ENCODE measurements at regions not wholly inside any gene's neighbourhood (a gene's known extent, or its start where the extent isn't known, plus 50 kb on each side); places are given as distances from the start of the nearest gene placed in this dataset.
"Not testable (repeated sequence)": the region's sequence is repeated elsewhere in the genome, so short reads cannot be mapped to it uniquely, and the experiment has no call there.

DNA sequence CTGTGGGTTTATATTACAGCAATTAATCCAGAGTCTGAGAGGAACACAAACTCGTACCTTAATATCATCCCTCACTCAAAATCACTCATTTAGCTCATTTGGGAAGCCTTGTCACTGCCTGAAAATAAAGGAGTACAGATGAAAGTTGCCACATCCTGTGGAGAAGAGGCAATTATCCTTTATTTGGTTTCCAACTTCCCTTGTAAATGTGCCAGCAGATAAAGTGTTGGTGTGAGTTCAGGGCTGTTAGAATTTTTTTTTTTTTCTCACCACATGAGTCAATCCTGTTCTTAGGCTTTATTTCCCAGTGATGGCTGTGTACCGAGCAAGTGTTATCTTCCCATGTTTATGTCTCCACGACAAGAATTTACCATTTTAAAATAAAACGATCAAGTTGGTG lies 99.0 kb upstream of the SMIM30 start:
- DNase-seq (ENCODE audit: low spot score), result no peak

DNA sequence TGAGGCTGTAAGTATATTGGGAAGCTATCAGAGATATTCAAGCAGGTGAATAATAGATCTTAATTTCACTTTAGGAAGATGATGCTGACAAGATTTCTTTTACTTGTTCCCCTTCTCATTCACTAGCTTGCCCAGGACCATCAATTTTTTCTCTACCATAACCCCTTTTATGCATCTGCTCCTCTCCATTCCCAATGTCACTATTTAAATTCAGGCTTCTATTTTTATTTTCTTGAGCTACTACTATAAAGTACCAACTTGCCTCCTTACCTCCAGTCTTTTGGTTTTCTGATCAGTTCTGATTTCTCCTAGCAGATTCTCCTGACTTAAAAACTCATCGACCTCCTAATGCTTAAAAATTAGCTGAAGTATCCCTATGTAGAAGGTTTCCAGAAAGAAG lies 97.7 kb upstream of the SMIM30 start:
- DNase-seq (ENCODE audit: low spot score), result no peak

DNA sequence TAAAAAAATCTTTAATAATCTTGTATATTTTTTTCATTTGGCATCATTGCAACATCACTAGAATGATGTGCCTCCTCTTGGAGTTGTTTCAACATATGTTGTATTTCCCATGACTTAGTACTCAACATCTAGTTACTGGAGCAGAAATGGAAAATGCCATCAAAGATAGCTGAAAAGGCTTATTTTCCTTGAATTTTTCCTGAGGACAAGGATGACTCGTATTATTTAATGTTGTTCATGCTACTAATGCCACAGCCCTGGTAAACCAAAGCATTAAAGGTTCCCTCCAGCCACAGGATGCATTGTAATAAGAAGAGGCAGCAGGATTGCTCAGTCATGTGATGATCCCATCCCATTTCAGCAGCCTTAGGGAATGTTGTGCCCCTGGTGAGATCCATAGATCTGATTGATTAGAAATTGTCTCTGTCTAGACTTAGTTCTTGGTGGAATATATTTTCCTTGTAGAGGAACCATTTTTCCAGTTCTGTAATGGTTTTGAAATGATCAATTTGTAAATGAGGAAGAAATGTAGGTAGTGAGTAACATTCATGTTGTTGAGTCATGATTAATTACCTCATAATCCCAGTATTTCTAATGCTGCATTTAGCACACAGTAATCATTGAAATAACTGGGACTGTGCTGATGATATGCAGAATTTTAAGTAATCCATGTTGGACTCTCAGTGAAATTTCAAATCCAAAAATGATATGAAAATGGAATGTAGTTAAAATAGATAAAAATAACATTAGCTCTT lies 91.3 kb upstream of the SMIM30 start:
- DNase-seq (ENCODE audit: low spot score), result no peak

- no peak for DNase-seq (ENCODE audit: low spot score)
Measured at GRCh38 chr7:113207931-113208330, 89.6 kb upstream of the SMIM30 start.

- DNase-seq (ENCODE audit: low spot score), result no peak
Measured at GRCh38 chr7:113207441-113207840, 89.1 kb upstream of the SMIM30 start.

DNA sequence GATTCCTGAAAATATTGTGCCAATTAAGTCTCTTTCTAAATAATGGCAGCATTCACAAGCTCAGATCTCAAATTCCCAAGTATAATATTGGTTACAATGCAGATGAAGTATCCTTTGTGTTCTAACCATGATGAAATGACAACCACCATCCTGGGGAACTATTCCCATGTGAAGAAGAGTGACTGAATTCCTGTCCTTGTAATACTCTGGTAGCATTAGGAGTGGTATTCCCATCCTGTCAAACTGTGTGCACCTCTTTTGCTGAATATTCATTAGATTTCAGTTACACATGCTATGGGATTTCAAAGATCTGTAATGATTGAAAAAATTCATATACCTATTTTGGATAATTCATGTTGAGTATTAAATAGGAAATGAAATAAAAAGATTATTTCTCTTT lies 86.1 kb upstream of the SMIM30 start:
- no peak for DNase-seq (ENCODE audit: low spot score)

DNA sequence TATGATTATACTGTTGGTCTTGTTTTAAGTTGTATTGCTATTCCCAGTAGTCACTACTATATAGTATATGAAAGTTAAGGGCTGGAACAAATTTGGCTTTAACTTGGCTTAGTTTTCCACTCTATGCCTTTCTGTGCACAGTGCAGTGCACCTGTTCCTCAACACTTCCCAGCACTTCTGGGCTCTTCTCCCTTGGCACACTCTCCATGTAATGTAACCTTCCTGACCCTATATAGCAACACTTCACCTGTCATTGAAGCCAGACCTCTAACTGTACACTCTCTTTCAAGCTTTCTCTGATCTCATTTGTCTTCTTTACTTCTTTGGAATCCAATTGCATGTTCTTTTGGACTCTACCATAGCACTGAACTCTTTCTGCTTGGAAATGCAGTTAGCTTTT lies 83.9 kb upstream of the SMIM30 start:
- no peak for DNase-seq (ENCODE audit: low spot score)

DNA sequence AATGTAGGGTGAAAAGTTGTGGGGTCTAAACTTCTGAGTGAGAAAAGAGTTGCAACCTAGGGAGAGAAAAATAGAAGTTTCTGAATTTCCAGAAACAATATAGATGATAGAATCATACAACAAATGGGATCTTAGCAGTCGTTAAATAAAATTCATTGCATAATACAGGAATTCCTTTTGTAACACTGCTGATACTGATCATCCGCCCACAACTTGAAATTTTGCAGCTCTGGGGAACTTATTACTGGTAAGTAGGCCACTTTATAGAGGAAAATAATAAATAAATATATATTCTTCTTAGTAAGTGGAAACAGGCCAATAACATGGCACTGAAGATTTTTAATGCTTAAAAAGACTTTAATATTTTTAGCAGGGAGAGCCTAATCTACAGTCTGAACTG lies 81.9 kb upstream of the SMIM30 start:
- DNase-seq (ENCODE audit: low spot score), result no peak

GRCh38 chr7:113199841-113200240 lies 81.5 kb upstream of the SMIM30 start:
- no peak for DNase-seq (ENCODE audit: low spot score)

- DNase-seq (ENCODE audit: low spot score), result no peak
Measured at GRCh38 chr7:113199136-113199535, 80.8 kb upstream of the SMIM30 start.

- DNase-seq (ENCODE audit: low spot score), result no peak
Measured at GRCh38 chr7:113198226-113198625, 79.9 kb upstream of the SMIM30 start.

DNA sequence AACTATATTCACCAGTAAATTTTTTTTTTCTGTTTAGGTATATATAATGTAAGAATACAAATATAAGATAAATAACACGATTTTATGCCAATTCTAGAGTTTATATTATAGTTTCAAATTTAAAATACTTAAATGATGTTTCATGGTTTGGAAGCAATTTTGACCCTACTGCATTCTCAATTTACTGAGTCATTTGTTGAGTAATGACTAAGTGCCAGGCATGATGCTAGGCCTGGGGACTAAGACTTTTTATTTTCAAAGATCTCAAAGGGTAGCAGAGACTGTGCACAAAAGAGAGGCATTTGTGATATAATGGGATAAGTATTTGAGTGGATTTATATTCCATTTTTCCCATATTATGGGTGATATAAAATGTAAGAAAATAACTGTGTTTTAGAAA lies 78.9 kb upstream of the SMIM30 start:
- DNase-seq (ENCODE audit: low spot score), result no peak

GRCh38 chr7:113188396-113188795 lies 70.0 kb upstream of the SMIM30 start:
- no peak for DNase-seq (ENCODE audit: low spot score)

DNA sequence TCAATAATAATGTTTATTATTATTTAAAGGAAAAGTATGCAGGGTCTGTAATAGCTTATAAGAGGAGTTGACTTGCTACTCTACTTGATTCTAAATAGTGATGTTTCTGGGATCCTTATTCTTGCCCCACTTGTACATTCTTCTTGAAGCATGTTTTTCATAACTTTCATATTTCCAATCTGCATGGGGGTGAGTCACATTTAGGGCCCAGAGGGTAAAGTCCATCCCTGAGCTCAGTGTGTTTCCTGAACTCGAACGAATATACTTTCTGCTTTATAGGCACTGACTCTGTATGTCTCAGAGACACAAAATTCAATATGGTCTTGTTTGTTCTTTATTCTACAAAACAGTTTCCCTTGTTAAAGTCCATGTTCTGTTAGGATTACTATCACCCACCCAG lies 61.0 kb upstream of the SMIM30 start:
- DNase-seq (ENCODE audit: low spot score), result no peak

- DNase-seq (ENCODE audit: low spot score), result no peak
Measured at GRCh38 chr7:113176836-113177235, 58.5 kb upstream of the SMIM30 start.

DNA sequence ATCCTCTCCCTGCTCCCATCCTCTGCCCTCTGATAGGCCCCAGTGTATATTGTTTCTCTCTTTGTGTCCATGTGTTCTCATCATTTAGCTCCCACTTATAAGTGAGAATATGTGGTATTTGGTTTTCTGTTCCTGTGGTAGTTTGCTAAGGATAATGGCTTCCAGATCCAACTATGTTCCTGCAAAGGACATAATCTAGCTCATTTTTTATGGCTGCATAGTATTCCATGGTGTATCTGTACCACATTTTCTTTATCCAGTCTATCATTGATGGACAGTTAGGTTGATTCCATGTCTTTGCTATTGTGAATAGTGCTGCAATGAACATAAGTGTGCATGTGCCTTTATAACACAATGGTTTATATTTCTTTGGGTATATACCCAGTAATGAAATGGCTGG lies 57.8 kb upstream of the SMIM30 start:
- not testable (repeated sequence) for DNase-seq (ENCODE audit: low spot score)

GRCh38 chr7:113175525-113176104 lies 57.3 kb upstream of the SMIM30 start:
- no peak for DNase-seq (ENCODE audit: low spot score)

DNA sequence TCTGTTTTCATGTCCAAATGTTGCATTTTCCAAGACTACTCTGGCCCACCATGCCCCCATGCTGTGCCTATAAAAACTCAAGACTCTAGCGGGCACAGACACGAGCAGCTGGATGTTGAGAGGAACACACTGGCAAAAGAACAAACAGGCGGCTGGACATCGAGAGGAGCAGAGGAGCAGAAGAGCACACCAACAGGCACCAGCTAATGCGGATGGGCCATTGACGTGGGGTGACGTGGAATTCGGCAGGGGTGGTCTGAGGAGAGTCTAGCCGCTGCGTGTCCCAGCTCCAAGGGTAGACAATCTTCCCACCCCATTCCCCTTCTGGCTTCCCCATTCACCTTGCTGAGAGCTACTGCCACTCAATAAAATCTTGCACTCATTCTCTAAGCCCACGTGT lies 54.4 kb upstream of the SMIM30 start:
- DNase-seq (ENCODE audit: low spot score), result no peak

- DNase-seq (ENCODE audit: low spot score), result no peak
Measured at GRCh38 chr7:113170591-113170990, 52.2 kb upstream of the SMIM30 start.
